Adipose tissue (tissue), 3 donors: ENCODE measurements at regions not wholly inside any gene's neighbourhood (a gene's known extent, or its start where the extent isn't known, plus 50 kb on each side); places are given as distances from the start of the nearest gene placed in this dataset.
"Not testable (repeated sequence)": the region's sequence is repeated elsewhere in the genome, so short reads cannot be mapped to it uniquely, and the experiment has no call there.

Experiments
- H3K27ac ChIP-seq: one replicate; pipeline ENCODE4 v1.5.1; 2013; ENCODE audit warnings: low read depth, low read length
- WGBS, 3 donors: extraction: QIAGEN DNeasy Blood & Tissue Kit; methylation state at CpG; one replicate each; pipeline ENCODE4 v1.1.7; 2013; 5-methylcytosine and 5-hydroxymethylcytosine counted together
- donor health status: healthy with polysubstance abuse.
- donor health status: Bipolar disorder and iron deficiency.
- donor health status: healthy.

GRCh38 chr5:42878041-42878440 lies 66.3 kb upstream of the SELENOP start:
- no peak overlapping the region for H3K27ac ChIP-seq

- WGBS, 3 donors: 78 to 90% (median 83%) methylated on average over 2 of the region's 2 CpGs
- H3K27ac ChIP-seq: no peak overlapping the region
Measured at GRCh38 chr5:42877431-42877830, 65.7 kb upstream of the SELENOP start.

- no peak overlapping the region for H3K27ac ChIP-seq
- 16 to 65% (median 16%) methylated on average over 4 of the region's 4 CpGs for WGBS, 3 donors
Measured at GRCh38 chr5:42876375-42876844, 64.7 kb upstream of the SELENOP start.

- WGBS, 3 donors: 31 to 91% (median 35%) methylated on average over 1 of the region's 1 CpG
- H3K27ac ChIP-seq: no peak overlapping the region
Measured at GRCh38 chr5:42875785-42876374, 64.2 kb upstream of the SELENOP start.

- H3K27ac ChIP-seq: no peak overlapping the region
Measured at GRCh38 chr5:42875211-42875610, 63.5 kb upstream of the SELENOP start.

- 61 to 76% (median 61%) methylated on average over 2 of the region's 2 CpGs for WGBS, 3 donors
- H3K27ac ChIP-seq: no peak overlapping the region
Measured at GRCh38 chr5:42874621-42875198, 63.0 kb upstream of the SELENOP start.

GRCh38 chr5:42872865-42873264 lies 61.2 kb upstream of the SELENOP start:
- H3K27ac ChIP-seq: no peak overlapping the region
- WGBS, 3 donors: 84 to 91% (median 89%) methylated on average over 3 of the region's 3 CpGs

- H3K27ac ChIP-seq: no peak overlapping the region
- WGBS, 3 donors: 86 to 92% (median 89%) methylated on average over 4 of the region's 4 CpGs
Measured at GRCh38 chr5:42870882-42871418, 59.3 kb upstream of the SELENOP start.

- 91 to 93% (median 92%) methylated on average over 5 of the region's 5 CpGs for WGBS, 3 donors
- H3K27ac ChIP-seq: not testable (repeated sequence)
Measured at GRCh38 chr5:42868417-42868816, 56.7 kb upstream of the SELENOP start.

- 89 to 92% (median 91%) methylated on average over 3 of the region's 3 CpGs for WGBS, 3 donors
- not testable (repeated sequence) for H3K27ac ChIP-seq
Measured at GRCh38 chr5:42864749-42865148, 53.1 kb upstream of the SELENOP start.
